ENCODE measurements at regions not wholly inside any gene's neighbourhood (a gene's known extent, or its start where the extent isn't known, plus 50 kb on each side); places are given as distances from the start of the nearest gene placed in this dataset.

GRCh38 chr4:180642732-180643131 lies 1600.5 kb upstream of the TENM3 start:
- no peak for DNase-seq (ENCODE audit: extremely low spot score, unreplicated experiment)
- Mint-ChIP-seq H3K4me3 (ENCODE audit: unreplicated experiment) (no peak overlapping the region), H3K36me3 (ENCODE audit: unreplicated experiment) (no peaks in the 10 kb centered on the region), H3K27me3 (ENCODE audit: unreplicated experiment) (peaks cover 11% of the 10 kb centered on the region), H3K4me1 (ENCODE audit: unreplicated experiment) (no peaks in the 10 kb centered on the region), H3K27ac (ENCODE audit: unreplicated experiment) (no peak overlapping the region), H3K9me3 (ENCODE audit: unreplicated experiment) (no peaks in the 10 kb centered on the region)
- no peak for TF ChIP-seq CTCF (IDR thresholded peaks at IDR 0.05)

- TF ChIP-seq CTCF (IDR thresholded peaks at IDR 0.05) = no peak
- peaks cover 8% of the 10 kb centered on the region for H3K27me3 Mint-ChIP-seq (ENCODE audit: unreplicated experiment)
- H3K9me3 Mint-ChIP-seq (ENCODE audit: unreplicated experiment) = no peaks in the 10 kb centered on the region
Measured at GRCh38 chr4:180650273-180650672, 1592.9 kb upstream of the TENM3 start.

GRCh38 chr4:180652533-180652932 lies 1590.7 kb upstream of the TENM3 start:
- DNase-seq (ENCODE audit: extremely low spot score, unreplicated experiment) = no peak
- peaks cover 5% of the 10 kb centered on the region for H3K27me3 Mint-ChIP-seq (ENCODE audit: unreplicated experiment)
- no peaks in the 10 kb centered on the region for H3K9me3 Mint-ChIP-seq (ENCODE audit: unreplicated experiment)
- no peak overlapping the region for H3K27ac Mint-ChIP-seq (ENCODE audit: unreplicated experiment)
- no peak for TF ChIP-seq CTCF (IDR thresholded peaks at IDR 0.05)
- no peaks in the 10 kb centered on the region for H3K36me3 Mint-ChIP-seq (ENCODE audit: unreplicated experiment)
- no peaks in the 10 kb centered on the region for H3K4me1 Mint-ChIP-seq (ENCODE audit: unreplicated experiment)
- H3K4me3 Mint-ChIP-seq (ENCODE audit: unreplicated experiment) = no peak overlapping the region

More at GRCh38 chr4:180650273-180650672, 1592.9 kb upstream of the TENM3 start:
- Mint-ChIP-seq H3K4me3 (ENCODE audit: unreplicated experiment) (no peak overlapping the region), H3K4me1 (ENCODE audit: unreplicated experiment) (no peaks in the 10 kb centered on the region), H3K27ac (ENCODE audit: unreplicated experiment) (no peak overlapping the region), H3K36me3 (ENCODE audit: unreplicated experiment) (no peaks in the 10 kb centered on the region)
- no peak for DNase-seq (ENCODE audit: extremely low spot score, unreplicated experiment)

GRCh38 chr4:180655886-180656285 lies 1587.3 kb upstream of the TENM3 start:
- TF ChIP-seq CTCF (IDR thresholded peaks at IDR 0.05) = no peak
- no peak overlapping the region for H3K4me3 Mint-ChIP-seq (ENCODE audit: unreplicated experiment)
- DNase-seq (ENCODE audit: extremely low spot score, unreplicated experiment) = no peak
- H3K27ac Mint-ChIP-seq (ENCODE audit: unreplicated experiment) = no peak overlapping the region
- H3K27me3 Mint-ChIP-seq (ENCODE audit: unreplicated experiment) = peaks cover 2% of the 10 kb centered on the region
- no peaks in the 10 kb centered on the region for H3K9me3 Mint-ChIP-seq (ENCODE audit: unreplicated experiment)
- no peaks in the 10 kb centered on the region for H3K36me3 Mint-ChIP-seq (ENCODE audit: unreplicated experiment)
- H3K4me1 Mint-ChIP-seq (ENCODE audit: unreplicated experiment) = no peaks in the 10 kb centered on the region

- no peaks in the 10 kb centered on the region for H3K4me1 Mint-ChIP-seq (ENCODE audit: unreplicated experiment)
- H3K36me3 Mint-ChIP-seq (ENCODE audit: unreplicated experiment) = no peaks in the 10 kb centered on the region
- H3K27ac Mint-ChIP-seq (ENCODE audit: unreplicated experiment) = no peak overlapping the region
- no peak for TF ChIP-seq CTCF (IDR thresholded peaks at IDR 0.05)
- no peak overlapping the region for H3K4me3 Mint-ChIP-seq (ENCODE audit: unreplicated experiment)
- H3K27me3 Mint-ChIP-seq (ENCODE audit: unreplicated experiment) = peaks cover 2% of the 10 kb centered on the region
- H3K9me3 Mint-ChIP-seq (ENCODE audit: unreplicated experiment) = no peaks in the 10 kb centered on the region
- no peak for DNase-seq (ENCODE audit: extremely low spot score, unreplicated experiment)
Measured at GRCh38 chr4:180657881-180658280, 1585.3 kb upstream of the TENM3 start.

Data from osteocyte (in vitro differentiated cells).